TTC549 (cell line): ENCODE measurements at regions not wholly inside any gene's neighbourhood (a gene's known extent, or its start where the extent isn't known, plus 50 kb on each side); places are given as distances from the start of the nearest gene placed in this dataset.

ENCODE experiments used
- FAIRE-seq: peaks from 2 replicates; lab custom pipeline; 2012; peaks lifted over from hg19 to GRCh38; lab: Jason Lieb, UNC

- FAIRE-seq, result no peak
Observed at GRCh38 chr6:97591955-97592354, 308.9 kb upstream of the MMS22L start.

- FAIRE-seq, result no peak
Observed at GRCh38 chr6:97594844-97595243, 311.8 kb upstream of the MMS22L start.

GRCh38 chr6:97621111-97621510 lies 338.1 kb upstream of the MMS22L start:
- no peak for FAIRE-seq

- no peak for FAIRE-seq
Observed at GRCh38 chr6:97626671-97627441, 343.8 kb upstream of the MMS22L start.

DNA sequence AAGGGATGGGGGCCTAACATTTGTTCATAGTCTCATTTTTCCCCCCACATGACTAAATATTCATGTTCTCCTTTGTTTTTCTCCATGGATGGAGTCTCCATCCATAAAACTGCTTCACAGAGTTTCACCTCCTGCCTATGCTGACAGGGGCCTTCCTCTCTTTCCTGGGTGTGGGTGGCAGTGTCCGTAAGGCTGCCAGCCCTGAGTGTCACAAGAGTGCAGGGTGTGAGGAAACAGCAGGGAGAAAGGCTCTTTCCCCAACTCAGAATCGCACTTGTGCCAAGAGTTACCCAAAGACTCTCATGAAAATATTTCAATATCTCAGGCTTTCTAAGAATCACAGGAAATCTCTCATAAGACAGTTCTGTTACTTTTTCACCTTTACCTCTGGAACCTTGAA lies 346.2 kb upstream of the MMS22L start:
- no peak for FAIRE-seq

GRCh38 chr6:97630604-97631003 lies 347.6 kb upstream of the MMS22L start:
- FAIRE-seq, result no peak

- FAIRE-seq, result no peak
Observed at GRCh38 chr6:97632341-97632740, 349.3 kb upstream of the MMS22L start.

DNA sequence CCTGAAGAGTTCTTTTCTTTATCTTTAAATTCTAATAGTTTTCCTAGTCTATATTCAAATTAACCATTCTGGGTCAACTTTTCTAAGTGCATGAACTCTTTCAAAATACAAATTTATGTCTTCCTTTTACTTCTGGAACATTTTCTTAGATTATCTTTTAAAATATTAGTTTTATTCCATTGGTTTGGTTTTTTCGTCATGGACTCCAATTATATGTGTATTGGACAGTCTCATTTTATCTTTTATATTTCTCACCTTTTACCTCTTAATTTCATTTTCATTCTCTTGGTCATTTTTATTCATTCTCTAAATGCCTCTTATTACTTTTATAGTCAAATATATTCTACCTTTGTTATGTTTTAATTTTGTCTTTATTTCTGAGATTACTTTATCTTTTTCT lies 356.7 kb upstream of the MMS22L start:
- FAIRE-seq, result no peak

DNA sequence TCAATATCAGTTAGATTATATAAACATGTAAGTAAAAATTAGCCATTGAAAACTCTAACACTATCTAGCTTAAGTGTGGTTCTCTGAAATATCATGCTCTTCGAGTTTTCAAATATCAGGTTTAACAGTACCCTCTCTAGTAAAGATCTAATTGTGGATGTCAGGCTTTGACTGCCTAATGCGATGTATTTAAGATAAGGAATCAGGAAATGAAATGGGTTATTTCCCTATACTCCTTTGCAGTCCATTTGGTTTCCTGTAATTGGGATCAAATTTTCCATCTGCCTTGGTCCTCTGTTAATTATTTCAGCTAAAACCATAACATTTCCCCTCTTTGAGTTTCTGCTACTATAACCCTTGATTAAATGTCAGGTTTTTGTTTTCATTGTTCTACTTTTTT lies 361.3 kb upstream of the MMS22L start:
- FAIRE-seq, result no peak

DNA sequence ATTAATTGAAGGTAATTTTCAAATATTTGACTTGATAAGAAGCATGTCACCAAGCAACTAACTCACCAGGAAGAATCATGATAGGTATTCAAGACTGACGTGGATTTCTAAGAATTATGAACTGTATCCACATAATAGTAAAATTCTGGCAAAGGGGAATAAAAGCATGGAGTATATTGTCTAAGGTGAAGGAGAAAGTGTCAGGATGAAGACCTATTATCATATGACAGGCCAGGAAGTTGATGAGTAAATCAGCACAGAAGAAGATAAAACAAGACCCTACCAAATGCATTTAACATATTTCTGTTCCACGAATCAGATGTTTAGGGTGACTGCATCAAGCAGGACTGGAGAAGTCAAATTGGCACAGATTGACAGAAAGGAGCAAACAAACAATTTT lies 362.7 kb upstream of the MMS22L start:
- FAIRE-seq, result no peak

- no peak for FAIRE-seq
Observed at GRCh38 chr6:97653076-97653475, 370.1 kb upstream of the MMS22L start.

- no peak for FAIRE-seq
Observed at GRCh38 chr6:97653517-97653916, 370.5 kb upstream of the MMS22L start.

- FAIRE-seq, result no peak
Observed at GRCh38 chr6:97654674-97655073, 371.7 kb upstream of the MMS22L start.

GRCh38 chr6:97656236-97656635 lies 373.2 kb upstream of the MMS22L start:
- FAIRE-seq, result no peak

DNA sequence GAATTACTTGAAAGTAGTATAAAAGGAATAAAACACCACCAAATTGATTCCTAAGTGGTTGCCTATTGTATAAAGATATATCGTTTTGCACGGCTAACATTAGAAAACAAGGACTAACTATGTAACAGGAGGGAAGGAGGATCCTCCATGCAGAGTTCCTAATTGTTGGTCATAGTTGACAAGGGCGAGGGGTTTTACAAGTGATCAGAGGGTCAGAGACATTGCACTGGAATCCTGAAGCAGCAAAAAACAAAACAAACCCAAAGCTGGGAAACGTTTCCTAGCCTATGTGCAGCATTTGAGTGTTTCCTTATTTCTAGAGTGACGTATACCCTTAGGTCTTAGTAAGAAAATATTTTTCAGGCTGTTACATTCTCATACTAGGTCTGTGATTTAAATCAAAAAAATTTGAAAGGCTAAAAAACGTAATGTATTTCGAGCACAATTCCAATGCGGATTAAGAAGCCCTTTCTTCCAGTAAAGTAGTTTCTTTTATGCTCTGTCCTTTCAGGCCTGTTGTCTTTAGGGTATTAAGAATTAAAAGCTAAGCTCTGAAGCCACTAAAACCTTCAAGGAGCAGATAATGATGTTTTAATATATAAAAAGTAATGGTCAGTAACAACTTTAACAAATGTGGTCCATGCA lies 373.8 kb upstream of the MMS22L start:
- no peak for FAIRE-seq

DNA sequence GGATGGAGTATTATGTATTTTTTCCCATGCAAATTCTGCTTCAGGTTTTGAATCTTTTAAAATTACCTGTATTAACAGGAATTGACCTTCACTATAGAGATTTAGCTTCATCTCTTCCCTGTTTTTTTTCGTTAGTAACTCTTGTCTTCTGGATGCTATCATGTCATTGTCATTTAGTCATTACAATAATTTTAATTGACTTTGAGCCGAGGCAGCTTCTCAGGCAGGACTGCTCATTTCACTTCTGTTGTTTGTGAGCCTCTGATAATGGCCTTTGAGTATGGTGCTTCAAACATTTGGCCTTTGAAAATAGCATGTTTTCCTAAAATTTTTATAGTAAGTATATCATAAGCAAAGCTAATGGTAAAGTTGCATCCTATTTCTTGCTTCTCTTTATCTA lies 375.1 kb upstream of the MMS22L start:
- no peak for FAIRE-seq

DNA sequence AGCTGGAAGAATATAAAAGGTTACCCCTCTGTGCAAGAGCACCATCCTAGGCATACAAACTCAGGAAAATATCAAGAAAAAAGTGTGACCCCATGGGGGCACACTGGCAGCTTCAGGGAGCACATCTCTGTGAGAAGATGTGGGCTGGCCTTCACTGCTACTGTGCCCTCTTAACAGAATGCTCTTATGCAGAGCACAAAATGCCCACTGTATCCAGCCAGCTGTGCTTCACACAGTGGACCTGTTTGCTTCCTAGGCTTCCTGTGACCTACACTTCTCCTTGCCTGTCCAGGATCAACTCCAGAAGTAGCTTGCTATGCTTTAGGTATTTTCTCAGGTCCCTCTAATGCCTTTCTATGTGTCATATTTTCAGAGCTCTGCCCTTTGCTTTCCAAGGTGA lies 380.2 kb upstream of the MMS22L start:
- FAIRE-seq, result no peak

- no peak for FAIRE-seq
Observed at GRCh38 chr6:97665446-97665845, 382.4 kb upstream of the MMS22L start.

DNA sequence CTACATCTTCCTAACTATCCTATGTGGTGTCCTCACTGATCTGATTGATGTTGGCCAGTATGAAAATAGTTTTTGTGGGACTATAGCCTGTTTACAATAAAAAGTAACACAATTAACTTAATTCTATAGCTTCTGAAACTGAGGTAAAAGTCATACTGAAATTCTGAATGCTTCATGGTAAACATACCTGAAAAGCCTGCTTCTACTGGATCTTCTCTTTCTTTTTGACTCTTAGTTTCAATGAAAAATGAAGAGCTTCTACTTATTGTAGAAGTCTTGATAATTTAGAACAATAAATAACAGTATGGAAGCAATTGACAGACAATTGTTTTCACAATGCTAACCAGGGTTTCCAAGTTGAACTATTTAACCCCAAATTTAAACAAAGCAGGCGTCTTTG lies 383.9 kb upstream of the MMS22L start:
- FAIRE-seq, result no peak

DNA sequence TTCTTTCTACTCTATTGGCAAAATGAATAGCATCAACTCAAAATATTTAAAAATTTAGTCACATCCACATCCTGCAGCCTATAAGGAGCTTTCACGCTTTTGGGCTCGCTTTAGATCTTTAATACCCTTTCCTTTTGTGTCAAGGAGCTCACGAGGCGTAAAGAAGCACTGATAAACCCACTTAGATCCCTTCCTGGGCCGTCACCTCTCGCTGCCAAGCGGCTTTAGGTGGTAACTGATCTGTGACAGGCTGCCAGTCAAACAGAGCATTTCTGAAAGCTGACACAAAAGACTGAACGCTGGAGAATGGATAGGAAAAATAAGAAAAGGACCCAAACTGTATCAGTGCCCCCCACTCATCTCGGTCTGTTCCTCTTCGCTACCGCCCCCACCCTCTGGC lies 385.7 kb upstream of the MMS22L start:
- FAIRE-seq, result no peak

- FAIRE-seq, result no peak
Observed at GRCh38 chr6:97669191-97670031, 386.4 kb upstream of the MMS22L start.

DNA sequence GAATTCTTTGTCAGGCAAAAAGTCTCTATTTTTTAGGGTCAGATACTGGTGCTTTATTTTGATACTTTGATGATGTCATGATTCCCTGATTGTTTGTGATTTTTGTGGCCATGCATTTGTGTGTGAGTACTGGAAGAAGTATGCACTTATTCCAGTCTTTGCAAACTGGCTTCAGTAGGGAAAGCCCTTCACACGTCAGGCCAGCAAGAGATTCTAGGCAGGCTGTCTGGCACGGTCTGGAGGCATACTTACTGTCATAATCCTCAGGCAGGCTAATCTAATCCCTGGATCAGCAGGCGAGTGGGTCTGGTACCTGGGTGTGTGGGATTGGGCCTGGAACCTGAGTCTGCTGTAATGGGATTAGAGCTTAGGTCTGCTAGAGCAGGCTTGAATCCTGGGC lies 391.8 kb upstream of the MMS22L start:
- FAIRE-seq, result no peak

DNA sequence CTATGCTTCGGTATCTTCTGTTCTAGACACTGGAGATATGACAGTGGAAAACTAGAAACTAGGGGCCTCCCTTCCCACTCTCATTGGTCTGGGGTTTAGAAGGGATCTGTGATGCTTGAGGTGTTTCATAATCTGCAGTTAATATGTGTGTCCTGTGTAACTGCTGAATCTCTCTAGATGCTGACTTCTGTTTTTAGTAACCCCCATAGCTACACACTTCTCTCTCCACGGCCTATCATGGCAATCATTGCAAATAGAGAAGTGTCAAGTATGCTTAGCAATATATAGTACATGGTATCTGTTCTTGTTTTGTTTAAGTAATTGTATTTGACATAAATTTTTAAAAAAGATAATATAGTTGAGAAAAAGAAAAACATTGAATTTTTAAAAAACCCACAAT lies 394.6 kb upstream of the MMS22L start:
- FAIRE-seq, result no peak
